ENCODE measurements at regions not wholly inside any gene's neighbourhood (a gene's known extent, or its start where the extent isn't known, plus 50 kb on each side); places are given as distances from the start of the nearest gene placed in this dataset.

GRCh38 chr15:29420188-29420587 is 150.6 kb upstream of the NSMCE3 start:
- DNase-seq = no peak

GRCh38 chr15:29418931-29419330 is 149.3 kb upstream of the NSMCE3 start:
- DNase-seq = no peak

GRCh38 chr15:29418178-29418577 is 148.6 kb upstream of the NSMCE3 start:
- no peak for DNase-seq

GRCh38 chr15:29411299-29411698 is 141.7 kb upstream of the NSMCE3 start:
- DNase-seq = no peak

- DNase-seq = no peak
These were observed 140.7 kb upstream of the NSMCE3 start for GRCh38 chr15:29410338-29410737.

- DNase-seq = no peak
These were observed 140.3 kb upstream of the NSMCE3 start for GRCh38 chr15:29409890-29410289.

GRCh38 chr15:29405564-29405963 is 135.9 kb upstream of the NSMCE3 start:
- no peak for DNase-seq

- DNase-seq = no peak
These were observed 134.2 kb upstream of the NSMCE3 start for GRCh38 chr15:29403772-29404171.

- no peak for DNase-seq
These were observed 132.0 kb upstream of the NSMCE3 start for GRCh38 chr15:29401644-29402043.

GRCh38 chr15:29400701-29401100 is 131.1 kb upstream of the NSMCE3 start:
- no peak for DNase-seq

- no peak for DNase-seq
These were observed 129.3 kb upstream of the NSMCE3 start for GRCh38 chr15:29398907-29399306.

GRCh38 chr15:29396176-29396811 is 126.7 kb upstream of the NSMCE3 start:
- DNase-seq = no peak

- DNase-seq = no peak
These were observed 123.8 kb upstream of the NSMCE3 start for GRCh38 chr15:29393443-29393842.

- DNase-seq = no peak
These were observed 122.7 kb upstream of the NSMCE3 start for GRCh38 chr15:29392358-29392757.

GRCh38 chr15:29390051-29390450 is 120.4 kb upstream of the NSMCE3 start:
- no peak for DNase-seq

GRCh38 chr15:29386523-29386922 is 116.9 kb upstream of the NSMCE3 start:
- DNase-seq = no peak

GRCh38 chr15:29383367-29383766 is 113.7 kb upstream of the NSMCE3 start:
- no peak for DNase-seq

- no peak for DNase-seq
These were observed 113.2 kb upstream of the NSMCE3 start for GRCh38 chr15:29382862-29383261.

- no peak for DNase-seq
These were observed 110.8 kb upstream of the NSMCE3 start for GRCh38 chr15:29380466-29380865.

GRCh38 chr15:29379647-29380046 is 110.0 kb upstream of the NSMCE3 start:
- no peak for DNase-seq

- peak in 1 of 14 donors; percentile 5 for DNase-seq
These were observed 107.5 kb upstream of the NSMCE3 start for GRCh38 chr15:29377161-29377560.

GRCh38 chr15:29376590-29376989 is 107.0 kb upstream of the NSMCE3 start:
- DNase-seq = peak in 1 of 14 donors; percentile 5

- DNase-seq = no peak
These were observed 99.6 kb upstream of the NSMCE3 start for GRCh38 chr15:29369261-29369660.

- DNase-seq = no peak
These were observed 94.9 kb upstream of the NSMCE3 start for GRCh38 chr15:29364426-29365078.

GRCh38 chr15:29361560-29361959 is 91.9 kb upstream of the NSMCE3 start:
- DNase-seq = no peak

Measured in C1 segment of cervical spinal cord (tissue), 14 donors.